ENCODE measurements at regions not wholly inside any gene's neighbourhood (a gene's known extent, or its start where the extent isn't known, plus 50 kb on each side); places are given as distances from the start of the nearest gene placed in this dataset.

GRCh38 chr3:174495311-174495710 lies 363.8 kb upstream of the NAALADL2 start:
- no peaks in the 10 kb centered on the region for H3K36me3 ChIP-seq (ENCODE audit: control insufficient read depth in 2 of 2, extremely low read depth in 1 of 2, insufficient read depth in 2 of 2, low read length in 2 of 2)
- TF ChIP-seq CTCF (optimal IDR thresholded peaks at IDR 0.05 in 1 of 3, IDR thresholded peaks at IDR 0.05 in 1 of 3, conservative IDR thresholded peaks at IDR 0.05 in 1 of 3; ENCODE audit: extremely low read depth in 1 of 3, insufficient read depth in 2 of 3, low read length in 3 of 3) (no peak), EZH2 (IDR thresholded peaks at IDR 0.05; ENCODE audit: low read length) (no peak)
- H4K20me1 ChIP-seq (ENCODE audit: control insufficient read depth, extremely low read depth, insufficient read depth, low read length): no peaks in the 10 kb centered on the region
- dilution Hi-C loops (cut with MboI; ENCODE audit: extremely low pct_ligation_motif_present, low sequenced_read_pairs): no loop called here
- H3K27ac ChIP-seq (ENCODE audit: control insufficient read depth, insufficient read depth, low read length): no peak overlapping the region
- H3K9ac ChIP-seq (ENCODE audit: control insufficient read depth, extremely low read depth, insufficient read depth, low read length): no peak overlapping the region
- no peaks in the 10 kb centered on the region for H3K79me2 ChIP-seq (ENCODE audit: control insufficient read depth, insufficient read depth, low read length)
- H3K4me2 ChIP-seq (ENCODE audit: control insufficient read depth, extremely low read depth, insufficient read depth, low read depth, low read length): no peak overlapping the region
- H2AFZ ChIP-seq (ENCODE audit: control insufficient read depth, low read length): peak overlapping the region; percentile 13
- DNase-seq (ENCODE audit: low read depth, low spot score): no peak
- H3K4me1 ChIP-seq (ENCODE audit: control insufficient read depth, extremely low read depth, insufficient read depth, low read length): no peaks in the 10 kb centered on the region
- no peak for FAIRE-seq
- no peaks in the 10 kb centered on the region for H3K27me3 ChIP-seq (ENCODE audit: control insufficient read depth, extremely low read depth, insufficient read depth, low read length)
- no peaks in the 10 kb centered on the region for H3K9me1 ChIP-seq (ENCODE audit: control insufficient read depth, extremely low read depth, insufficient read depth, low read length)
- H3K4me3 ChIP-seq (ENCODE audit: control insufficient read depth in 2 of 3, extremely low read depth in 1 of 3, insufficient read depth in 2 of 3, low read depth in 1 of 3, low read length in 3 of 3): no peak overlapping the region
- no peaks in the 10 kb centered on the region for H3K9me3 ChIP-seq (ENCODE audit: control insufficient read depth, low read depth, low read length)

- DNase-seq (ENCODE audit: low read depth, low spot score) (no peak), FAIRE-seq (no peak)
- dilution Hi-C loops (cut with MboI; ENCODE audit: extremely low pct_ligation_motif_present, low sequenced_read_pairs): no loop called here
- H3K4me3 ChIP-seq (ENCODE audit: control insufficient read depth in 2 of 3, extremely low read depth in 1 of 3, insufficient read depth in 2 of 3, low read depth in 1 of 3, low read length in 3 of 3): no peak overlapping the region
- no peaks in the 10 kb centered on the region for H3K36me3 ChIP-seq (ENCODE audit: control insufficient read depth in 2 of 2, extremely low read depth in 1 of 2, insufficient read depth in 2 of 2, low read length in 2 of 2)
- no peaks in the 10 kb centered on the region for H3K9me3 ChIP-seq (ENCODE audit: control insufficient read depth, low read depth, low read length)
- no peaks in the 10 kb centered on the region for H3K79me2 ChIP-seq (ENCODE audit: control insufficient read depth, insufficient read depth, low read length)
- H4K20me1 ChIP-seq (ENCODE audit: control insufficient read depth, extremely low read depth, insufficient read depth, low read length): no peaks in the 10 kb centered on the region
- no peak overlapping the region for H3K27ac ChIP-seq (ENCODE audit: control insufficient read depth, insufficient read depth, low read length)
- no peaks in the 10 kb centered on the region for H3K9me1 ChIP-seq (ENCODE audit: control insufficient read depth, extremely low read depth, insufficient read depth, low read length)
- no peaks in the 10 kb centered on the region for H3K4me1 ChIP-seq (ENCODE audit: control insufficient read depth, extremely low read depth, insufficient read depth, low read length)
- no peak overlapping the region for H2AFZ ChIP-seq (ENCODE audit: control insufficient read depth, low read length)
- no peak overlapping the region for H3K4me2 ChIP-seq (ENCODE audit: control insufficient read depth, extremely low read depth, insufficient read depth, low read depth, low read length)
- H3K9ac ChIP-seq (ENCODE audit: control insufficient read depth, extremely low read depth, insufficient read depth, low read length): no peak overlapping the region
- TF ChIP-seq EZH2 (IDR thresholded peaks at IDR 0.05; ENCODE audit: low read length) (no peak), CTCF (optimal IDR thresholded peaks at IDR 0.05 in 1 of 3, IDR thresholded peaks at IDR 0.05 in 1 of 3, conservative IDR thresholded peaks at IDR 0.05 in 1 of 3; ENCODE audit: extremely low read depth in 1 of 3, insufficient read depth in 2 of 3, low read length in 3 of 3) (no peak)
- H3K27me3 ChIP-seq (ENCODE audit: control insufficient read depth, extremely low read depth, insufficient read depth, low read length): no peaks in the 10 kb centered on the region
Observed at GRCh38 chr3:174495928-174496327, 363.2 kb upstream of the NAALADL2 start.

Measured in keratinocyte (primary cell).